ENCODE measurements at regions not wholly inside any gene's neighbourhood (a gene's known extent, or its start where the extent isn't known, plus 50 kb on each side); places are given as distances from the start of the nearest gene placed in this dataset.

DNA sequence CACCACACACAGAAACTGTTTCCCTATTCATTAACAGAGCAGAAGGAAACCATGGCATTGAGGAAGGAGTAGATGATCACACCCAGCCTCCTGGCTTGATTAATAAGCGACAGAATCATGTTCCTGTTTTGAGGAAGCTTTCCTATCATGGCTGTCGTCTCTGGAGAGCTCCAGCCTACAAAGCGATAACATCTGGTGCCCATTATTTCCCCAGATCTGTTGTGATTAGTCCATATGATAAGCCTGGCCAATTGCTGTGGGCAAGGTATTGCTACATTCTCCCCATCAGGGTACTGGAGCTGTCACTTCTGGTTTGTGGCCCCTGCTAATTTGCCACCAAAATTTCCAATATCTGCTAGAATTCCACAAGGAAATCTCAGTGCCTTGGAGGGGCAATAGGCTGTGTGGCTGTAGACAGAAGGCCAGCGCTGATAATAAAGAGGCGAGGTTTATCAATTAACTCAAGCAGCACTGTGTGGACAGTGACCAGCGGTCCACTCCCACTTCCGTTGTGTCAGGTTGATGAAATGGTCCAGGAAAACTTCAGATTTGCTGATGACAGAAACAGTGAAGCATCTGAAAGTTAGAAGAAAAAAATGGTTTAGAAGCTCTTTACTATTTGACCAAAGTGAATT, 66.4 kb downstream of the OLIG3 start:
- TF ChIP-seq, protein P1, sequence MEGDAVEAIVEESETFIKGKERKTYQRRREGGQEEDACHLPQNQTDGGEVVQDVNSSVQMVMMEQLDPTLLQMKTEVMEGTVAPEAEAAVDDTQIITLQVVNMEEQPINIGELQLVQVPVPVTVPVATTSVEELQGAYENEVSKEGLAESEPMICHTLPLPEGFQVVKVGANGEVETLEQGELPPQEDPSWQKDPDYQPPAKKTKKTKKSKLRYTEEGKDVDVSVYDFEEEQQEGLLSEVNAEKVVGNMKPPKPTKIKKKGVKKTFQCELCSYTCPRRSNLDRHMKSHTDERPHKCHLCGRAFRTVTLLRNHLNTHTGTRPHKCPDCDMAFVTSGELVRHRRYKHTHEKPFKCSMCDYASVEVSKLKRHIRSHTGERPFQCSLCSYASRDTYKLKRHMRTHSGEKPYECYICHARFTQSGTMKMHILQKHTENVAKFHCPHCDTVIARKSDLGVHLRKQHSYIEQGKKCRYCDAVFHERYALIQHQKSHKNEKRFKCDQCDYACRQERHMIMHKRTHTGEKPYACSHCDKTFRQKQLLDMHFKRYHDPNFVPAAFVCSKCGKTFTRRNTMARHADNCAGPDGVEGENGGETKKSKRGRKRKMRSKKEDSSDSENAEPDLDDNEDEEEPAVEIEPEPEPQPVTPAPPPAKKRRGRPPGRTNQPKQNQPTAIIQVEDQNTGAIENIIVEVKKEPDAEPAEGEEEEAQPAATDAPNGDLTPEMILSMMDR (IDR thresholded peaks at IDR 0.05; ENCODE audit: borderline replicate concordance, extremely low read depth, low read length, poor library complexity, severe bottlenecking): no peak
- no peak for TF ChIP-seq EZH2 (IDR thresholded peaks at IDR 0.05; ENCODE audit: borderline replicate concordance, low read depth, low read length, severe bottlenecking)

Data from DND-41 (cell line).